ENCODE measurements at regions not wholly inside any gene's neighbourhood (a gene's known extent, or its start where the extent isn't known, plus 50 kb on each side); places are given as distances from the start of the nearest gene placed in this dataset.
"Not testable (repeated sequence)": the region's sequence is repeated elsewhere in the genome, so short reads cannot be mapped to it uniquely, and the experiment has no call there.

- no peak for DNase-seq
These were observed 286.2 kb upstream of the EXOC2 start for GRCh38 chr6:978937-979685.

- not testable (repeated sequence) for DNase-seq
These were observed 284.3 kb upstream of the EXOC2 start for GRCh38 chr6:977226-977625.

DNA sequence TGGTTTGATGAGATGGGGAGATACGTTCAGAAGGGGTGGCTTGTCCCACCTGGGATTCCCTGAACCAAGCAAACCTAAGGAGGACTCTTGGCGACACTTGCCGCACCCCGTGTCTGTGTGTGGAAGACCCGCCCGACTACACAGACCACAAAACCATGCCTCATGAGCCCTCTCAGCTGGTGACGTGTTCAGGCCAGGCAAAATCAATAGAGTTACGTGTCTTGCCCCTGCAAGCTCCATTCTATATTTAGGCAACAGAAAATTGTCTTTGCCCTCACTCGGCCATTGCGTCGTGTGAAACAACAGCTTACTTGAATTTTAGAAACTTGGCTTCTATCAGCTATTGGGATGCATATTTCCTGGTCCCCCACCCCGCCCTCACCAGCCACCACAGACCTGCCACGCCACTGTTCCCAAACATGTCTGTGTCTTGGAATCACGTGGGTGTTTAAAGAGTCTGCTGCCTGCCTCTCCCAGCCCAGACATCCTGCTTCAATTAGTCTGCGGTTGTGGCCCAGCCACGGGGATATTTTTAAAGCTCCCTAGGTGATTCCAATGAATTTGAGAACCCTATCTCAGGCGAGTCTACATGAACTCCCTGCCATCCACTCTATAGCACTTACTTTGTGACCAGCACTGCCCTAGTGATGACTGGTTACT lies 279.2 kb upstream of the EXOC2 start:
- no peak for DNase-seq

DNA sequence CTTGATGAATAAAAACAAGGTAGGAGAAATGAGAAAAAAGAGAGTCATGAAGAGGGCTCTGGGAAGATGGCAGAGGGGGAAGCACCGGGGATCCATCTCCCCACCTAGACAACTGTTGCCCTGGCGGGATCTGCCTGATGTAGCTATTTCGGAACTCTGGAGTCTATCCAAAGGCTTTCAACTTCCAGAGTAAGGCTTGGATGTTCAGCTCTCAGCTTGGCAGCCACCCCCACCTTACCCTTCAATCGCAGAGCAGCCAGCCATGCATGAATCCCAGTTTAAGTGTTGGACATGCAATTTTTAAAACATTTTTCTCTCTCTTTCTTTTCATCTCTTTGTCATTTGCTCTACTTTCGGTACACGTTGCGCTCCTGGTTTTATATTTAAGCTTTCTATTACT lies 275.9 kb upstream of the EXOC2 start:
- no peak for DNase-seq

DNA sequence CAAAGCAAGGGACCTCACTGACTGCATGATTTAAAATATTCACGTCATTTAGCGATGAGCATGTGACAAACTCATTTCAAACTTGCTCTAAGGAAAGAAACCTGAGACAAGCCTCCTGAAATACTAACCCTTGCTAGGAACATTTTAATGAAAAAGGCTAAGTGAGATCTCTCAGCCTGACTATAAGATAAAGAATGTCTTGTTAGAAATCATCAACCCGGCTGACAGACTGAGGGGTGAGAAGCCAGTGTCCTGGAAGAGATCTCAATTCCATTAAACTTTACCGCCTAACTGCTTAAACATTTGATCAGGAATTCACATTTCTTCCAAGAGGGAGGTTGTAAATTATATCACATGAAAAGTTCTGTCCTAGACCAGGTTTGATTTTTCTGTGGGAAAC lies 274.8 kb upstream of the EXOC2 start:
- no peak for DNase-seq

GRCh38 chr6:965343-965742 lies 272.4 kb upstream of the EXOC2 start:
- no peak for DNase-seq

DNA sequence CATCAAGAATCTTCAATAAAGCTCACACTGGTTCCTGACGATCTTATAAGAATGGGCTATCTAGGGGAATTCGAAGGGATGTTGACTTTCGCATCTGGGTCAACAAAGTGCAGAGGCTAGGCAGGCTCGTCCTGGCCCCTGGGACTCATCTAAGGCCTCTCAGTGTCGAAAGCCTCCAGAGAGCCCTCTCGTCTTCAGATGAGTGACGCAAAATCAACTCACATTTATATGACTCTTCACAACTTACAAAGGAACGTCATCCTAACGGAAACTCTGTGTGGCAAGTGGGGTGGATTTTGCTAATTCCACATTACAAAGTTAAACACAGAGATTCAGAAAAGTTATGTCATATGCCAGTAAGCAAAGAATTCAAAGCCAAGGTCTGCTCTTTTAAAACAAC lies 270.5 kb upstream of the EXOC2 start:
- no peak for DNase-seq

GRCh38 chr6:961407-961960 lies 268.5 kb upstream of the EXOC2 start:
- DNase-seq: no peak

DNA sequence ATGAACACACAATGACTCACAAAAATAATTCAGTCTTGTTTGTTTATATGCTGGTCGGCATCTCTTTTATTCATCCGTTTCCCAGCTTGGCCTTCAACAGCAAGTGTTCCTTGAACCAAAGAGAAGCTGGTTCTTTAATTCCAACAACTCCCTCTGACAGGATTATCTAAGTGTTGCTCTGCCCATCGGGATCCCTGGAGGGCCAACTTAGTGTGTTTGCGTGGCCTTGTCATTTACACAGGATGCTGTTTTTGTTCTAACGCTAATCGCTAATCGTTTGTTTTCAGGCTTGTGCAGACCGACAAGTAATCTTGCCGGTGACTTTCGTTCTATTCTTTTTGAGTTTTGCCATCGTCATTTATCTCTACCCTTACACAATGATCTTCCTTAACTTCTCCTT lies 267.4 kb upstream of the EXOC2 start:
- no peak for DNase-seq

DNA sequence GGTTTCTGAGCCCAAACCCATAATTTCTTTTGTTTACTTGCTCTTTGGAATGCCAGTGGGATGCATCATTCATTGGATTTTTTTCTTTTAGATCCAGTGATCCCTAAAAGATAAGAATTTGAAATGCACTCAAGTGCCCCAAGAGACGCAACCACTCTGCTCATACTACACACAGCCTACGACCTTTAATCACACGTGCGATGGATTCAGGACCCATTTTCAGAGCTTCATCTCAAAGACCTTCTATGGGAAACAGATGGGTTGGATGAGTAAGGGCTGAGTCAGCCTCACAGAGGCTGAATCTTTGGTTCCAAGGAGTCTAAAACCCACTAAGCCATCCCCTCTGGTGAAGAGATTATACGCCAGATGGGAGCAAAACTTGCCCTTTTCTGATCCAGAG lies 265.5 kb upstream of the EXOC2 start:
- DNase-seq: no peak

DNA sequence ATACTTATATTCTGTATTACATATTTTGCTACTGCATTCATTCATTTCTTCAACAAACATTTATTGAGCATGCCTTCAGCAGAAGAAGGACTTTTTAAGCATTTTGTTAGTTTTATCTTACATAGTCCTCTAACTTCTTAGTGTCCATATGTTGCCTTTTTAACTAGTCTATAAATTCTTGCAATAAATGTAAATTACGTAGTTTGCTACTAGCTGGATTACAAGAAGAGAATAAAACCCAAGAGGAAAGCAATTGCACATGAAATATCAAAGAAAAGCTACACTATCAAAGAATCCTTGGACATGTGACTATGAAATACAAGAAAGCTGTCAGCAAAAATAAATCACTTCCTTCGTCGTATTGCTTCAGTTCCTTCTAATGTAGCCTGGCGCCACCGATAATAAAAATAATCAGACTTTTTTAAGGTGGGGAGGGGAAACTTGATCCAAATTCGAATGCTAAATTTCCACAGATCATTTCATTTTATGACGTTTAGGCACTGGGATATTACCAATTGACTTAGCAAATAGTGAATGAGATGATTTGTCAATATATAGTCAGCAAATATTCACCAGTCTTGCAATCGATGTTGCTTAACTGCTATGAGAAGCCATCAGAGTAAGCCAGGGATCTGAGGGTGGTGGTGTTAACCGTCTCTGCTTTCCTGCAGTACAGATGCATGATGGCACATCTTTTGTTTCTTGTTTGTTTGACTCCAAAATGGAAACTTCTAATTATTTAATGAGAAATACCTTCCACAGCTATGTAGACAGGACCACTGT lies 258.7 kb upstream of the EXOC2 start:
- no peak for DNase-seq

DNA sequence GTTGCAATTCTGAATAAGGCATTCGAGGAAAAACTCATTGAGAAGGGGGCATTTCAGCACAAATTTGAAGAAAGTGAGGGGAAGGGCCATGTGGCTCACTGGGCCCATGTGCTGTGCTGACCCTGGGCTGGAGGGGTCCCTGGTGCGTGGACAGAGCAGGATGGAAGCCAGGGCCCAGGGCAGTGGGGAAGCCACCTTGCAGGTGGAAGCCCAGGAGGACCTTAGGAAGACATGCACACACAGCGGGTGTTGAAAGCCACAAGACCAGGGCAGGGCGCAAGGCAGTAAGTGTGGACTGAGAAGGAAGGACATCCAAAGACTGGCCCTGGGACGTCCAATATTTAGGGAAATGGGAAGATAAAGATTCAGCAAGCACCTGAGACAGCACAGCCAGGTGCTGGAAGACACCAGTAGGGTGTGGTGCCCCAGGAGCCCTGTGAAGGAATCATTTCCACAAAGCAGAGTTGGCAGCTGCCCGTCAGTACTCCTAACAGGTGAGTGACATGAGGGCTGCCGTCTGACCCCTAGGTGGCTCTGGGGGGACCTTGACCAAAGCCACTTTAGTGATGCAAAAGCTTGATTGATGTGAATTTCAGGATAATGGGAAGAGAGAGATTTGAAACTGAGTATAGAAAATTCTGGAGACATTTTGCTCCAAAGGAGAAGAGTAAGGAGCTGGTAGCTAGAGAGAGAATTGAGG lies 254.4 kb upstream of the EXOC2 start:
- no peak for DNase-seq

DNA sequence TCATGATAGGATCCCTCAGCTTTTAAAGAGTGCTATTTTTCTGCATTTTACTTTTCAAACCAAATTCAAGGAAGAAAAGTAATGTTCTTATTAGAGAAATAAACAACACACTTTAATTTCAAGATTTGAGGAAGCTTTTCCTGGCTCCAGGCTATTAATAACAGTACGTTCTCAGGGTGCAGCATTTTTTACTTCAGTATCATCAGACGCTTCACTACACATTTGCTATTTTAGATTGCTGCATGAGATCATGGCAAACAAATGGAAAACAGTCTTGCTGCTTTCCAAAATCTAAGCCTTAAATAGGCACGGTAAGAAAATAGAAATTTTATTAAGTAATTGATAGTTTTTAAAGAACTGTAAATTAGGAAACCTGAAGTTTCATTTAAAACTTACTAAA lies 253.6 kb upstream of the EXOC2 start:
- no peak for DNase-seq

DNA sequence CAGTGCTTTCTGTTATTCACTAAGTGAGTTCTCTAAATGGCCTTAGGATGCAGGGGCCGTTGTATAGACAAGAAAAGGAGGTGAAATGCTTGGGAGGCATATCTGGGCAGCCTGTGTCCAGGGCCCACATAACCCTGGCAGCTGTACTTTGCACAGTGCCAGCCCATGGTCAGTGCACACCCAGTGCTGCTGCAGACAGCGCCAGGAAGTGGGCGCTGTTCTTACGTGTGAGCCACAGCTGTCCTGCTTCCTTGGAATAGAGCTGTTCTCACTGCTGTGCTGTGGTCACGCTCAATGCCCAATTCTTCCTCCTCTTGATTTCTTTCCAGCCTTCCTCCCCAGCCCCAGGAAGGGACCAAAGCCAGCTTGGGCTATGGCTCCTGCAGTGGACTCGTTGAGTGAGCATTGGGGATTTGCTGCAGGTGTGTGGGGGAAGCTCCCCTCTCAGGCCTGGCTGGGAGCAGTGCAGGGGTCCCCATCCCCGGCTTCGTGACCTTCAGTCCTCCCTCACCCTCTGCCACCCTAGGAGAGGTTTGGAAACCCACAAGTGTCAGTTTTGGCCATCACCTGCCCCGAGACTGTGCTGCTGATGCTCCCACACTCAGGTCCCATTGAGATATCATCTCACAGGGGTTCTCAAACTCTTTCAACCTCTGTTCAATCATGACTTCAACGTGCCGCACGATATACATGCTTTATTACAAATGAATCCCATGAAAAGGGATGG lies 246.8 kb upstream of the EXOC2 start:
- DNase-seq: no peak

DNA sequence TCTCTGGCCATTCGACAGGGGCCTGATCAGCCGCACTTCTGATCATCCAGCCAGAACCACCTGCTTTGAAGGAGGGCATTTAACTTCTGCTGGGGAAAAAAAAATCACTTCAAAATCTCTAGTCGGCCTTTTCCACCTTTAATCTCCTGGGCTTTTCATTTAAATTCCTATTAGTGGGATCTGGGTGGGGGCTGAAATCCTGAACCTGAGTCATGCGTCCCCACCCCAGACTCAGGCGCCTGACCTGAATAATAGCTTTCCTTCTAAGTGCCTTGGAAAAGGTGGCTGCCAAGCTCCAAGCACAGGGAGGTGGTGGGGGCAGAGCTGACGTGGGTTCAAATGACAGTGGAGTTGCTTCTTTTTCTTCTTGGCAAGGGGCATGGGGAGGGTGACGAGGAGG lies 246.0 kb upstream of the EXOC2 start:
- DNase-seq: no peak

DNA sequence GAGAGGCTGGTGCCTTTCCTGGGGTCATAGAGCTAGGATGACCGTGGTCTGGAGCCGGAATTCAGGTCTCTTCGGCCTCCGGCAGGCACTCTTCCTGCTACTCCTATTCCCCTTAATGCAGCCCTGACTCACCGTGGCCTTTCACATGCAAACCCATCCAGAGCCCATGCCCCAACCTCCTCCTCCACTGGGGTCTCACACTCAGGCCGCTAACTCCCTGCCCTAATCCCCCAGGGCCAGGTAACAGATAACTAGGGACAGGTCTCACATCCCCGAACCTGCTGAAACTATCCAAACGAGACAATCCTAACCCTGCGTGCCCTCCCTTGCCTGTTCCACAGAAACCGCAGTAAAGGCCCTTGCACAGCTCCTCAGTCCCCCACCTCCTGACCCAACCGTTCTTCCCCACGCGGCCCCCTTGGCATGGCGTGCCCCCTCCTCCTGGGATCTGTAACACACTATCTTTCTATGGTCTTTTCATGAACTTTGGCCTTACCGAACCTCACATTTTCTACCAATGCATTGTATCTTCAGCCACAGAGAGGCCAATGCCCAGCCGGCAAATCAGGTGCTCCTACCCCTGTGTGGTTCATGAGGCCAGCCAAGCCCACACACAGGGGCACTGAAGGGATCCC lies 245.4 kb upstream of the EXOC2 start:
- no peak for DNase-seq

DNA sequence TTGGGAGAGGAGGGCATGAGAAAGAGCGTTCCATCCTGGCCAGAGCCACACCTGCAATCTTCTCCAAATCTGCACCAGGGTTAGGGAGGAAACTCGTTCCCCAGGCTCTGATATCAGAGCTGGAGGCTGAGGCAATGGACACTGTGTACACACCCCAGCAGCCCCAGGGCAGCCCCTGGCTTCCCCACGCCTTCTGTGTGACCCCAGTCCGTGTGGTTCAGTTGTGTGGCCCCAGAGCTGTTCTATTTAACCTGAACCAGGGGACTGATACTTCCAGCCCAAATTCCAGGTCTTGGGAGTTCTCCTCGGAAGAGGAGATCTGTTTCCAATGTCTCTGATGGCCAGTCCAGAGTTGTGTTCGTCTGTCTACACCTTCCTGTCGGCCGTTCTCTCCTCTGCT lies 242.6 kb upstream of the EXOC2 start:
- DNase-seq: no peak

GRCh38 chr6:934686-935085 lies 241.7 kb upstream of the EXOC2 start:
- no peak for DNase-seq

GRCh38 chr6:931919-932318 lies 239.0 kb upstream of the EXOC2 start:
- not testable (repeated sequence) for DNase-seq

GRCh38 chr6:927157-927556 lies 234.2 kb upstream of the EXOC2 start:
- DNase-seq: no peak

GRCh38 chr6:925656-926213 lies 232.8 kb upstream of the EXOC2 start:
- DNase-seq: no peak

GRCh38 chr6:924661-925060 lies 231.7 kb upstream of the EXOC2 start:
- no peak for DNase-seq
